PFSK-1 (cell line): ENCODE measurements at regions not wholly inside any gene's neighbourhood (a gene's known extent, or its start where the extent isn't known, plus 50 kb on each side); places are given as distances from the start of the nearest gene placed in this dataset.

ENCODE experiments used
- FOXP2 ChIP-seq: optimal IDR thresholded peaks from 2 replicates; pipeline ENCODE3; 2011; ENCODE audit warnings: borderline replicate concordance, control low read depth, inconsistent platforms; ENCODE audit not compliant: insufficient read depth; ENCODE audit errors: extremely low read length, extremely low read depth
- POLR2AphosphoS5 ChIP-seq: IDR thresholded peaks from 2 replicates; pipeline ENCODE4 v1.6.1; 2012; ENCODE audit warnings: low read depth, mild to moderate bottlenecking, control low read depth, low read length, moderate library complexity
- REST ChIP-seq, 2 experiments: IDR thresholded peaks; 2 replicates each; pipeline versions ENCODE4 v1.6.1 to v1.8.0; 2011 to 2012; ENCODE audit warnings: low read depth in 2 of 2, low read length in 2 of 2, control low read depth in 1 of 2, inconsistent platforms in 1 of 2, mild to moderate bottlenecking in 1 of 2, moderate library complexity in 1 of 2; ENCODE audit not compliant: insufficient read depth in 1 of 2
- SIN3A ChIP-seq: IDR thresholded peaks from 2 replicates; pipeline ENCODE4 v1.6.1; 2012; ENCODE audit warnings: mild to moderate bottlenecking, low read length, moderate library complexity, borderline replicate concordance; ENCODE audit not compliant: insufficient read depth
- TAF1 ChIP-seq: IDR thresholded peaks from 2 replicates; pipeline ENCODE4 v1.6.1; 2012; ENCODE audit warnings: low read length, control low read depth, borderline replicate concordance; ENCODE audit not compliant: insufficient read depth

GRCh38 chr5:148902478-148902877, 76.1 kb downstream of the ADRB2 start:
- no peak for TF ChIP-seq SIN3A
- no peak for TF ChIP-seq POLR2AphosphoS5
- no peak for TF ChIP-seq REST (IDR thresholded peaks at IDR 0.05; ENCODE audit: insufficient read depth in 1 of 2, low read depth in 2 of 2, low read length in 2 of 2)
- no peak for TF ChIP-seq TAF1
- TF ChIP-seq FOXP2, result no peak
